Urothelium cell line (cell line): ENCODE measurements at regions not wholly inside any gene's neighbourhood (a gene's known extent, or its start where the extent isn't known, plus 50 kb on each side); places are given as distances from the start of the nearest gene placed in this dataset.
A peak's percentile ranks its signal among the peaks of the same experiment; 100 is the strongest.

Source experiments
- DNase-seq: peaks from one replicate; pipeline ENCODE4 v3.0.0; 2011; ENCODE audit warnings: low spot score, mixed read lengths
- FAIRE-seq: peaks from 2 replicates; lab custom pipeline; 2011; peaks lifted over from hg19 to GRCh38; lab: Jason Lieb, UNC

GRCh38 chr4:3705236-3705987 is 60.8 kb upstream of the ADRA2C start:
- DNase-seq (no peak), FAIRE-seq (no peak)

DNA sequence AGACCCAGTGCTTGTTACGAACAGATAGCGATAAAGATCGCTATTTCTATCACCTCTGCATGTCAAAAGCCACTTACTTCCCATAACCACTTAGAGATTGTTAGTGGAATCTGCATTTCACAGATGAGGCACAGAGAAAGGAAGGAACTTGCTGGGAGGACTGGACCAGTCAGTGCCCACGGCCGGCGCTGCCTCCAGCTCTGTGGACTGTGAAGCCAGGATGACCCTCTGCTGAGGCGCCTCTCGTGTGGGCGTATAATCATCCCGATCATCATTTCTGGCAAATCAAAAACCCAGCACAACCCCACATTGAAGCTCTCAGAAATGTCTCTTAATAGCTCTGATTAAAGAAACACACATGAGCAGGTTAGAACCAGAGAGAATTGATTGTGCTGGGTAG is 61.5 kb upstream of the ADRA2C start:
- DNase-seq (no peak), FAIRE-seq (no peak)

GRCh38 chr4:3703677-3704521 is 62.3 kb upstream of the ADRA2C start:
- peak; percentile 21 for DNase-seq
- FAIRE-seq: no peak

DNA sequence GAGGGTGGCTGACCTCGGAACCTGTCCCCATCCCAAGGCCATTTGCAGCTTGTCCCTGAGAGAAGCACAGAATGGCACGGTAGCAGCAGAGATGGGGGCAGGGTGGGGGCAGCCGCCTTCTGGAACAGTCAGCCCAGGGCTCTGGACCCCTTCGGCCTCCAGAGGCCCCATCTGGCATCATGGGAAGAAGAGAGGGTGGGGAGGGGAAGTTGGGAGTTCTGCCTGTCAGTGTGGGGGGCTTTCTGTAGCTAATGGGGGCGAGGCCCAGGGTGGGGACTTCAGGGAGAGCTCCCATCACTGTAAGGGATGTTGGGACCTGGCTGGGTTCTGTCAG is 62.9 kb upstream of the ADRA2C start:
- DNase-seq (no peak), FAIRE-seq (no peak)

- FAIRE-seq (no peak), DNase-seq (no peak)
Measured at GRCh38 chr4:3702561-3703221, 63.5 kb upstream of the ADRA2C start.

DNA sequence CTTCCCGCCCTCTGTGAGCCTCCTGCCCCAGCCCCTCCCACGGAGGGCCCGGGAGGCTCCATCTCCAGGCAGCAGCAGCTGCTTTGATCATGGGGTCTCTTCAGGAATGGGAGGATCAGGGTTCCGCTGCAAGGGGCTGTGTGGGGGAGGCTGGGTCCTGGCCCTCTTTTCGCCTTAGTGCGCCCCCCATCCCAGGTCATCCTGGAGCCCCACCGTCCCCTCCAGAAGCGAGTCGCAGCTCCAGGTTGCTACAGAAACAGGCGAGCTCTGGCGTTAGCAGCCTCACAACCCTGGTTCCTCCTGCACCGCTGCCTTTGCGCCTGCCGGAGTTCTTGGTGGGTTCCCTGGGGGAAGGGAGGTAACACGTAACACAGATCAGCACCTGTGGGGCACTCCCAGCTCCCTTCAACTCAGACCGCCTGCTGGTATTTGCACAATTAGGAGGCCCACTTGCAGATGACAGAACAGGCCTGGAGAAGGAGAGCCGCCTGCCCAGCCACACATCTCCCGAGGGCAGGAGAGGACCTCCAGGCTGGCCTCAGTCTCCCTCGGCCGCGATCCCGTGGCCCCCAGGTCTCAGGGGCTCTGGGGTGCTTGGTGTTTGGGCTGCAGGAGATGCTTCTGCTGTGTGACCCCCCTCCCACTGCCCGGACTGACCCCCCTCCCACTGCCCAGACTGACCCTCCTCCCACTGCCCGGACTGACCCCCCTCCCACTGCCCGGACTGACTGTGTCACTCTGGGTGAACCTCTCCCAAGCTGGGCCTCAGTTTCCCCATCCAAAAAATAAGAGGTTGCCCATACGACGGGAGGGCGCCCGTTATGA is 64.2 kb upstream of the ADRA2C start:
- FAIRE-seq (no peak), DNase-seq (no peak)

GRCh38 chr4:3701271-3701734 is 64.9 kb upstream of the ADRA2C start:
- no peak for FAIRE-seq
- DNase-seq: no peak

DNA sequence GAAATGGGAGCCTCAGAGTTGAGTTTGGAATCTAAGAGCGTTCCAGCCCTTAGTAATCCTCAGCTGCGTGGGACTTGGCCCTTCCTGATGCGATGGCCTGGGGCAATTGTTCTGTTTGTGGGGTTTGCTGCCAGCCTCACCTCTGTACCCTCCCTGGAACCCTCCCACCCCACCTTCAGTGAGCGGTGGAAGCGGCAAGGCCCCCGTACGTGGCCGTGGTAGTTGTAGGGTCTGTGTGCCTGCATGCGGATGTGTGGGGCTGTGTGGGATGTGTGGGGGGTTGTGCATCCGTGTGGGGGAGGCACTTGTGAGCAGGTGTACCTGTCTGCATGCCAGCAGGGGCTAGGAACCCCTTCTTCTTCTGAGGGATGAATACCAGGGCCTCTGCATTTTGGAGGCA is 65.4 kb upstream of the ADRA2C start:
- DNase-seq: no peak
- FAIRE-seq: no peak

DNA sequence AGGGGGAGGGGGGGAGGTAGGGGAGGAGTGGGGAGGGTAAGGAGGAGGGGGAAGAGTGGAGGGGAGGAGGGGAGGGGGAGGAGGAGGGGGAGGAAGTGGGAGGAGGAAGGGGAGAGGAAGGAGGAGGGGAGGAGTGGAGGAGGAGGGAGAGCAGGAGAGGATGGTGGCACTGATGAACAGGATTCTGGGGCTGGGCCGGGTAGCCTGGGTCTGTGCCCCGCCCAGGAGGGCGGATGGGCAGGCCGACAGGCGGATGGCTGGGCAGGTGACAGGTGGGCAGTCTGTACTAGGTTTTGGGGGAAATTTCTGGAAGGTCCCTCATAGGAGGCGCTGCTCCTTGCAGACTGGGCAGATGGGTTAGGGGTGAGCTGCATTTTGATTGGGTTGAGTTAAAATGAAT is 66.0 kb upstream of the ADRA2C start:
- DNase-seq: no peak
- FAIRE-seq: no peak

- no peak for DNase-seq
- no peak for FAIRE-seq
Measured at GRCh38 chr4:3699678-3700077, 66.5 kb upstream of the ADRA2C start.

- FAIRE-seq (no peak), DNase-seq (no peak)
Measured at GRCh38 chr4:3699261-3699660, 66.9 kb upstream of the ADRA2C start.

DNA sequence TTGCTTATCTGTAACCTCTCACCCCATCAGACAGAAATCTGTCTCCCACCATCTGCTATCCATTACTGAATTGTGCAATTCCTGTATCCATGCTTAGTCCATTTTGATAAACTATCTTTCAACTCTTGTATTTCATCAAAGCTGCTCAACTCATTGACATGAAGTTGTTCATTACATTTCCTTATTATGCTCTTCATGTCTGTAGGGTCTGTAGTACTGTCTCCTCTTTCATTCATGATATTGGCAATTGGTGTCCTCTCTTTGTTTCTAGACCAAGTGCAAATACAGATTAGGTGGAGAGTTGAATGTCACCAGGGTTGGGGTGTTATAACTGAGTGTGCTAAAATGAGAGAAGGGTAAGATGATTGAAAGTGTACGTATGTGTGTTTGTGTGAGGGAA is 69.2 kb upstream of the ADRA2C start:
- FAIRE-seq: no peak
- DNase-seq: no peak

DNA sequence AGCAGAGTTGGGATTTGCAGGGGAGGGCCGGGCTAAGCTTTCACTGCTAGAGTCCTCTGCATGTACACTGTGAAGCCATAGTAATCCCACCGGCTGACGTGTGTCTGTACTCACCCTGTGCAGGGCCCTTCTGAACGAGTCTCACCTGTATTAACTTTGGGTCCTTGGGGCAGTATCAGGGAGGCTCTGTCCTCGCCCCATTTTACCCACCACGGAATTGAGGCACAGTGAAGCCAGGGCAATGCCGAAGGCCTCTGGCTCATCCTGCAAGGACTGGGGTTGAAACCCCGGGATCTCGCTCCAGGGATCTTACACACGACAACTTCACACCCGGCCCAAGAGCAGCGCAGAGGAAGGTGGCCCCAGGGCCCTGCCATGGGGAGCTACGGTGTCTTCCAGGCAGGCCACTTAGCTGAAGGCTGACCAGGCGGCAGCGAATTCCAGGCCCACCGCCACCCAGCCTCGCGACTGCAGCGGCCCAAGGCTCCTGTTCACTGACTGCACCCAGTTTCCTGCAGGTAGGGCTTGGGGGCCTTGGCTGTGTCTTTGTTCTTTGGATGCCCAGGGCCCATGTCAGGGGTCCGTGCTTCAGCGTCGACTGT is 75.5 kb upstream of the ADRA2C start:
- no peak for FAIRE-seq
- DNase-seq: no peak

DNA sequence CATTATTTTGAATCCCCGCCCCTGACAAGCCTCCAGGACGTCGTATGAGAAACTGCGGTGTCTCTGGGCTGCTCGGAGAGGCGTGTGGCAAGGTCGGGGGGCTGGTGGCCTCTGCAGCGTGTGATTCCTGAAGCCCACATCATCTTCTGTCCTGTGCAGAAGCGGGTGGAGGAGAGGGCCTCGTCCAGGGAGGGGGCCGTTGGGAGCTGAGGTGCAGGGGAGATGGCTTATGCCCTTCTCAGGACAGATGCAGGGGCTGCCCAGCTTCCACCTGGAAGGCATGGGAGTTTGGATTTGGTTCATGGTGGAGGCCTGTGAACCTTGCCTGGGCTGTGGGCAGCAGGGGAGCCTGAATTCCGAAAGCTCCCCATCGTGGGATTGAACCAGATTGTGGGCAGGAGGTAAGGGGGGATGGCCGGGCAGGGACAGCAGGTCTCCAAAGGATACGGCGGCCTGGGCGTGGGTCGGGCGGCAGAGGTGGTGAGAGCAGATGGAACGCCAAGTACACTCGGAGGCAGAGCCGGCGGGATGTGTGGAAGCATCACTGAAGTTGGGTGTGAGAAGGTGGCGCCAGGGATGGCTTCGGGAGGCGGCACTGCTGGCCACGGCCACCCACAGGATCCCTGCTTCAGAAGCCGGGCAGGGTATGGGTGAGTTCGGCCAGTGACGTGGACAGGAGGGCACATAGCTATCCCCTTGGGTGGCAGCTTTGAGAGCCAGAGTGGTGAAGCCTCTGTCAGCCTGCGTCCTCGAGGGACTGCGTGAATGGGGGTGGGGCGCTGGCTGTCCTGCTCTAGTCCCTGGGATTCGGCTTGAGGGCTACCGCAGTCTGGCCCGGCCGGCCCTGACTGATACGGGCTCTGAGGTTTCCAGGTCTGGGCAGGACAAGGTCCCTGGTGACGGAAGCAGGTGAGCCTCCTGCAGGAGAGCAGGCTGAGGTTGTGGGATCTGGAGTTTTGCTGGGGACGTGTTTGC is 76.3 kb upstream of the ADRA2C start:
- FAIRE-seq: no peak
- DNase-seq: no peak

GRCh38 chr4:3689006-3689405 is 77.2 kb upstream of the ADRA2C start:
- FAIRE-seq (no peak), DNase-seq (no peak)

- FAIRE-seq: no peak
Measured at GRCh38 chr4:3688018-3688998, 77.9 kb upstream of the ADRA2C start.

GRCh38 chr4:3687538-3687937 is 78.6 kb upstream of the ADRA2C start:
- FAIRE-seq: no peak
- no peak for DNase-seq

More at GRCh38 chr4:3688018-3688998, 77.9 kb upstream of the ADRA2C start:
- DNase-seq: peak; percentile 40

DNA sequence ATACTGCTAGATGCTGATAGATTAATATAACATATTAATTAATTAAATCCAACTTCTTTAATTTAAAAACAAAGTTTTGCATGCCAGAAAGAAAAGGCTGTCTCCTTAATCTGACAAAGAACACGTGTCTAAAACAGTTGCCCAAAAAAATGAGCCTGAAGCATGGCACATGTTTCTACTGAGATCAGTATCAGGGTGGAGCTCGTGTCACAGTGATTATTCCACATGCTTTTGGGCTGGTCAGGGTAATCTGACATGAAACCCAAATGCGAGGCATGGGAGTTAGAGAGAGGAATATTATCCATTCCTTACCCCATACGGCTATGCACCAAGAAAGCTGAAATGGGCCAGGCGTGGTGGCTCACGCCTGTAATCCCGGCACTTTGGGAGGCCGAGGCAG is 79.4 kb upstream of the ADRA2C start:
- FAIRE-seq (no peak), DNase-seq (no peak)
